ENCODE measurements at regions not wholly inside any gene's neighbourhood (a gene's known extent, or its start where the extent isn't known, plus 50 kb on each side); places are given as distances from the start of the nearest gene placed in this dataset.

DNA sequence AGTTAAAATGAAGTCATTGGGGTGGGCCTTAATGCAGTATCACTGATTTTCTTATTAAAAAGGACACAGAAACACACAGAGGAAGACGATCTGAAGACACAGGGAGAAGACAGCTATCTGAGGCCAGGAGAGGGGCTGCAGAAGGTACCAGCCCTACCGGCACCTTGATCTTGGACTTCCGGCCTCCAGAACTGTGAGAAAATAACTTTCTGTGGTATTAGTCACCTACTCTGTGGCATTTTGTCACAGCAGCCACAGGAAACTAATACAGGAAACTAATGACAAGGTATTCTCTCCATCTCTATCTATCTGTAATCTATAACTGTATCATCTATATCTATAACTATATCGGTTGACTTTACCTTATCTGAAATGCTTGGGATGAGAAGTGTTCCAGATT lies 1149.5 kb downstream of the BCL11B start:
- TF ChIP-seq, protein P1, sequence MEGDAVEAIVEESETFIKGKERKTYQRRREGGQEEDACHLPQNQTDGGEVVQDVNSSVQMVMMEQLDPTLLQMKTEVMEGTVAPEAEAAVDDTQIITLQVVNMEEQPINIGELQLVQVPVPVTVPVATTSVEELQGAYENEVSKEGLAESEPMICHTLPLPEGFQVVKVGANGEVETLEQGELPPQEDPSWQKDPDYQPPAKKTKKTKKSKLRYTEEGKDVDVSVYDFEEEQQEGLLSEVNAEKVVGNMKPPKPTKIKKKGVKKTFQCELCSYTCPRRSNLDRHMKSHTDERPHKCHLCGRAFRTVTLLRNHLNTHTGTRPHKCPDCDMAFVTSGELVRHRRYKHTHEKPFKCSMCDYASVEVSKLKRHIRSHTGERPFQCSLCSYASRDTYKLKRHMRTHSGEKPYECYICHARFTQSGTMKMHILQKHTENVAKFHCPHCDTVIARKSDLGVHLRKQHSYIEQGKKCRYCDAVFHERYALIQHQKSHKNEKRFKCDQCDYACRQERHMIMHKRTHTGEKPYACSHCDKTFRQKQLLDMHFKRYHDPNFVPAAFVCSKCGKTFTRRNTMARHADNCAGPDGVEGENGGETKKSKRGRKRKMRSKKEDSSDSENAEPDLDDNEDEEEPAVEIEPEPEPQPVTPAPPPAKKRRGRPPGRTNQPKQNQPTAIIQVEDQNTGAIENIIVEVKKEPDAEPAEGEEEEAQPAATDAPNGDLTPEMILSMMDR (conservative IDR thresholded peaks at IDR 0.05) = no peak
- TF ChIP-seq ZFX (IDR thresholded peaks at IDR 0.05) = no peak
